SK-N-SH treated with all-trans-retinoic acid at 6 μM for 48 hours (cell line): ENCODE measurements at regions not wholly inside any gene's neighbourhood (a gene's known extent, or its start where the extent isn't known, plus 50 kb on each side); places are given as distances from the start of the nearest gene placed in this dataset.

Source experiments
- ARNTL ChIP-seq: fragments of 450-650 bp; formaldehyde crosslinking; IDR thresholded peaks from 2 replicates; pipeline ENCODE4 v1.5.0; 2020; ENCODE audit warnings: low read depth, mild to moderate bottlenecking, moderate library complexity, borderline replicate concordance
- BACH2 ChIP-seq: fragments of 250-450 bp; sonication (Bioruptor Pico); IDR thresholded peaks from 2 replicates; pipeline ENCODE4 v1.9.0; 2021; ENCODE audit warnings: mild to moderate bottlenecking, borderline replicate concordance
- GLIS3 ChIP-seq: fragments of 250-450 bp; sonication (Bioruptor Pico); IDR thresholded peaks from 2 replicates; pipeline ENCODE4 v1.5.0; 2020; ENCODE audit warnings: mild to moderate bottlenecking, moderate library complexity
- ISL1 ChIP-seq: fragments of 250-450 bp; sonication (Bioruptor Pico); IDR thresholded peaks from 2 replicates; pipeline ENCODE4 v2.1.2; 2022; ENCODE audit warnings: mild to moderate bottlenecking, moderate library complexity
- OSR1 ChIP-seq: fragments of 250-450 bp; sonication (Bioruptor Pico); IDR thresholded peaks from 2 replicates; pipeline ENCODE4 v1.8.0; 2022; ENCODE audit warnings: moderate library complexity, mild to moderate bottlenecking, inconsistent platforms
- PPARA ChIP-seq: fragments of 250-450 bp; sonication (Bioruptor Pico); IDR thresholded peaks from 2 replicates; pipeline ENCODE4 v1.5.0; 2020; ENCODE audit warnings: mild to moderate bottlenecking, borderline replicate concordance
- RARB ChIP-seq: fragments of 250-450 bp; sonication (Bioruptor Pico); IDR thresholded peaks from 2 replicates; pipeline ENCODE4 v1.8.0; 2021; ENCODE audit warnings: mild to moderate bottlenecking, moderate library complexity
- ZFP3 ChIP-seq: fragments of 250-450 bp; sonication (Bioruptor Pico); IDR thresholded peaks from 2 replicates; pipeline ENCODE4 v1.5.0; 2020; ENCODE audit warnings: mild to moderate bottlenecking, moderate library complexity
- ZNF70 ChIP-seq: fragments of 450-650 bp; formaldehyde crosslinking; IDR thresholded peaks from 2 replicates; pipeline ENCODE4 v1.5.0; 2020; ENCODE audit warnings: mild to moderate bottlenecking, moderate library complexity
- TF ChIP-seq, protein P1 (sequence below): fragments of 250-450 bp; sonication (Bioruptor Pico); IDR thresholded peaks from 2 replicates; pipeline ENCODE4 v1.5.1; 2021; ENCODE audit warnings: mild to moderate bottlenecking, moderate library complexity
- TF ChIP-seq, protein P2 (sequence below): fragments of 250-450 bp; sonication (Bioruptor Pico); IDR thresholded peaks from 2 replicates; pipeline ENCODE4 v1.8.0; 2020; ENCODE audit warnings: mild to moderate bottlenecking, moderate library complexity, borderline replicate concordance
- TF ChIP-seq, protein P3 (sequence below): fragments of 250-450 bp; sonication (Bioruptor Pico); IDR thresholded peaks from 2 replicates; pipeline ENCODE4 v1.5.0; 2020; ENCODE audit warnings: mild to moderate bottlenecking, moderate library complexity
- TF ChIP-seq, protein P4 (sequence below): fragments of 250-450 bp; sonication (Bioruptor Pico); IDR thresholded peaks from 2 replicates; pipeline ENCODE4 v1.5.1; 2020; ENCODE audit warnings: low read depth, mild to moderate bottlenecking, moderate library complexity

DNA sequence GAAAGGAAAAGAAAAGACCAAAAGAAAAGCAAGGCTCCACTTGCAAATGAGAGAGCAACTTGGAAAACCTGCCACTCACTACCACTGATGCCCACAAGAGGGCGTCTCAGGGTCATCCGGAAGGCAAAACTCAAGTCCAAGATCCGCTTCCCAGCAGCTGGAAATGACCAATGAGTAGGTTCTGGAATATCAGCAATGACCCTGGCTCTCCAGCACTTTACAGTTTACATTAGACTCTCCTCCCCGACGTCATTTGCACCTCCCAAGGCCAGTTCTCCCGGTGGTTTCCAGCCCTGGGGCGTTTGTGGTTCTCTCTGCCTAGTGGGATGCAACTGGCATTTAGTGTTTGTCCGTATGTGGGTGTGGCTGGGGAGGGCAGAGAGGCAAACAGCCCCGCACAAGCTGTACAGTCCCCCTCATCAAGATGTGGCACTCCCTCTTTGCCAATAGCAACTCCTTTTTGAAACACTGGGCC lies 193.8 kb upstream of the ZNF618 start:
- TF ChIP-seq PPARA (no peak), GLIS3 (CRISPR knock-in tag) (no peak), OSR1 (CRISPR knock-in tag) (no peak), ZFP3 (CRISPR knock-in tag) (no peak), ZNF70 (CRISPR knock-in tag) (no peak), ARNTL (CRISPR knock-in tag) (no peak), RARB (no peak), BACH2 (CRISPR knock-in tag) (no peak), ISL1 (CRISPR knock-in tag) (no peak)
- TF ChIP-seq, protein P1, sequence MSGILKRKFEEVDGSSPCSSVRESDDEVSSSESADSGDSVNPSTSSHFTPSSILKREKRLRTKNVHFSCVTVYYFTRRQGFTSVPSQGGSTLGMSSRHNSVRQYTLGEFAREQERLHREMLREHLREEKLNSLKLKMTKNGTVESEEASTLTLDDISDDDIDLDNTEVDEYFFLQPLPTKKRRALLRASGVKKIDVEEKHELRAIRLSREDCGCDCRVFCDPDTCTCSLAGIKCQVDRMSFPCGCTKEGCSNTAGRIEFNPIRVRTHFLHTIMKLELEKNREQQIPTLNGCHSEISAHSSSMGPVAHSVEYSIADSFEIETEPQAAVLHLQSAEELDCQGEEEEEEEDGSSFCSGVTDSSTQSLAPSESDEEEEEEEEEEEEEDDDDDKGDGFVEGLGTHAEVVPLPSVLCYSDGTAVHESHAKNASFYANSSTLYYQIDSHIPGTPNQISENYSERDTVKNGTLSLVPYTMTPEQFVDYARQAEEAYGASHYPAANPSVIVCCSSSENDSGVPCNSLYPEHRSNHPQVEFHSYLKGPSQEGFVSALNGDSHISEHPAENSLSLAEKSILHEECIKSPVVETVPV (CRISPR knock-in tag), result no peak
- TF ChIP-seq, protein P2, sequence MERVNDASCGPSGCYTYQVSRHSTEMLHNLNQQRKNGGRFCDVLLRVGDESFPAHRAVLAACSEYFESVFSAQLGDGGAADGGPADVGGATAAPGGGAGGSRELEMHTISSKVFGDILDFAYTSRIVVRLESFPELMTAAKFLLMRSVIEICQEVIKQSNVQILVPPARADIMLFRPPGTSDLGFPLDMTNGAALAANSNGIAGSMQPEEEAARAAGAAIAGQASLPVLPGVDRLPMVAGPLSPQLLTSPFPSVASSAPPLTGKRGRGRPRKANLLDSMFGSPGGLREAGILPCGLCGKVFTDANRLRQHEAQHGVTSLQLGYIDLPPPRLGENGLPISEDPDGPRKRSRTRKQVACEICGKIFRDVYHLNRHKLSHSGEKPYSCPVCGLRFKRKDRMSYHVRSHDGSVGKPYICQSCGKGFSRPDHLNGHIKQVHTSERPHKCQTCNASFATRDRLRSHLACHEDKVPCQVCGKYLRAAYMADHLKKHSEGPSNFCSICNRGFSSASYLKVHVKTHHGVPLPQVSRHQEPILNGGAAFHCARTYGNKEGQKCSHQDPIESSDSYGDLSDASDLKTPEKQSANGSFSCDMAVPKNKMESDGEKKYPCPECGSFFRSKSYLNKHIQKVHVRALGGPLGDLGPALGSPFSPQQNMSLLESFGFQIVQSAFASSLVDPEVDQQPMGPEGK (CRISPR knock-in tag), result no peak
- TF ChIP-seq, protein P3, sequence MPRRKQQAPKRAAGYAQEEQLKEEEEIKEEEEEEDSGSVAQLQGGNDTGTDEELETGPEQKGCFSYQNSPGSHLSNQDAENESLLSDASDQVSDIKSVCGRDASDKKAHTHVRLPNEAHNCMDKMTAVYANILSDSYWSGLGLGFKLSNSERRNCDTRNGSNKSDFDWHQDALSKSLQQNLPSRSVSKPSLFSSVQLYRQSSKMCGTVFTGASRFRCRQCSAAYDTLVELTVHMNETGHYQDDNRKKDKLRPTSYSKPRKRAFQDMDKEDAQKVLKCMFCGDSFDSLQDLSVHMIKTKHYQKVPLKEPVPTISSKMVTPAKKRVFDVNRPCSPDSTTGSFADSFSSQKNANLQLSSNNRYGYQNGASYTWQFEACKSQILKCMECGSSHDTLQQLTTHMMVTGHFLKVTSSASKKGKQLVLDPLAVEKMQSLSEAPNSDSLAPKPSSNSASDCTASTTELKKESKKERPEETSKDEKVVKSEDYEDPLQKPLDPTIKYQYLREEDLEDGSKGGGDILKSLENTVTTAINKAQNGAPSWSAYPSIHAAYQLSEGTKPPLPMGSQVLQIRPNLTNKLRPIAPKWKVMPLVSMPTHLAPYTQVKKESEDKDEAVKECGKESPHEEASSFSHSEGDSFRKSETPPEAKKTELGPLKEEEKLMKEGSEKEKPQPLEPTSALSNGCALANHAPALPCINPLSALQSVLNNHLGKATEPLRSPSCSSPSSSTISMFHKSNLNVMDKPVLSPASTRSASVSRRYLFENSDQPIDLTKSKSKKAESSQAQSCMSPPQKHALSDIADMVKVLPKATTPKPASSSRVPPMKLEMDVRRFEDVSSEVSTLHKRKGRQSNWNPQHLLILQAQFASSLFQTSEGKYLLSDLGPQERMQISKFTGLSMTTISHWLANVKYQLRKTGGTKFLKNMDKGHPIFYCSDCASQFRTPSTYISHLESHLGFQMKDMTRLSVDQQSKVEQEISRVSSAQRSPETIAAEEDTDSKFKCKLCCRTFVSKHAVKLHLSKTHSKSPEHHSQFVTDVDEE (CRISPR knock-in tag), result no peak
- TF ChIP-seq, protein P4, sequence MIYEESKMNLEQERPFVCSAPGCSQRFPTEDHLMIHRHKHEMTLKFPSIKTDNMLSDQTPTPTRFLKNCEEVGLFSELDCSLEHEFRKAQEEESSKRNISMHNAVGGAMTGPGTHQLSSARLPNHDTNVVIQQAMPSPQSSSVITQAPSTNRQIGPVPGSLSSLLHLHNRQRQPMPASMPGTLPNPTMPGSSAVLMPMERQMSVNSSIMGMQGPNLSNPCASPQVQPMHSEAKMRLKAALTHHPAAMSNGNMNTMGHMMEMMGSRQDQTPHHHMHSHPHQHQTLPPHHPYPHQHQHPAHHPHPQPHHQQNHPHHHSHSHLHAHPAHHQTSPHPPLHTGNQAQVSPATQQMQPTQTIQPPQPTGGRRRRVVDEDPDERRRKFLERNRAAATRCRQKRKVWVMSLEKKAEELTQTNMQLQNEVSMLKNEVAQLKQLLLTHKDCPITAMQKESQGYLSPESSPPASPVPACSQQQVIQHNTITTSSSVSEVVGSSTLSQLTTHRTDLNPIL (CRISPR knock-in tag), result no peak
